ENCODE measurements at regions not wholly inside any gene's neighbourhood (a gene's known extent, or its start where the extent isn't known, plus 50 kb on each side); places are given as distances from the start of the nearest gene placed in this dataset.

DNA sequence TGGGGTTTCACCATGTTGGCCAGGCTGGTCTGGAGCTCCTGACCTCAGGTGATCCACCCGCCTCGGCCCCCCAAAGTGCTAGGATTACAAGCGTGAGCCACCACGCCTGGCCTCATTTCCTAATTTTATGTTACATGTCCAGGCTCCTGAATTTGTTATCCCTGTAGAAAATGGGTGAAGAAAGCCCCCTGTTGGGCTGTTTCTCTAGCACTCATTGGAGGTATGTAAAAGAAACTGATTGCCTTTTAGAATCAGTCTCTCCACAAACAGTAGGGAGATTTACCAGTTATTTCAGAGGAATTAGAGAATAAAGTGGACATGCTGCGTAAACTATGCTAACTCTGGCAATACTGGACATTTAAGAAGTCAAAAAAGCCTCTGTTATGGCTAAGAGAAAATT, 364.1 kb upstream of the TBL1XR1 start:
- ChIA-PET CTCF (interaction anchor here (1.1 kb wide), 1 partner anchor 8 kb away, joined by 3 read pairs; no protein-coding TSS in a partner anchor), POLR2A (no interaction called here)
- BruUV-seq (replicated peaks): no TSS peak
- H3K9me1 ChIP-seq (replicated peaks; ENCODE audit: control insufficient read depth, extremely low read depth, insufficient read depth, low read length): no peaks in the 10 kb centered on the region
- no peaks in the 10 kb centered on the region for H3K27me3 ChIP-seq (ENCODE audit: control insufficient read depth in 2 of 2, insufficient read depth in 2 of 2, low read length in 2 of 2)
- dilution Hi-C loops (cut with MboI; ENCODE audit: extremely low pct_ligation_motif_present, low sequenced_read_pairs) (no loop called here), intact Hi-C loops (cut with micrococcal nuclease) (no loop called here)
- no peaks in the 10 kb centered on the region for H4K20me1 ChIP-seq (replicated peaks; ENCODE audit: control insufficient read depth, extremely low read depth, insufficient read depth, low read length)
- H2AFZ ChIP-seq (ENCODE audit: low read depth, low read length): no peak overlapping the region
- no peaks in the 10 kb centered on the region for H3K36me3 ChIP-seq (ENCODE audit: control insufficient read depth in 2 of 2, extremely low read depth in 1 of 2, insufficient read depth in 2 of 2, low read length in 2 of 2)
- no peak overlapping the region for H3K27ac ChIP-seq (ENCODE audit: insufficient read depth, low read depth, low read length)
- FAIRE-seq (no peak), DNase-seq (ENCODE audit: low read depth, low spot score) (no peak)
- no peak overlapping the region for H3K9ac ChIP-seq (replicated peaks; ENCODE audit: extremely low read depth, insufficient read depth, low read length)
- H3K4me1 ChIP-seq (ENCODE audit: control insufficient read depth, extremely low read depth, insufficient read depth, low read length): no peaks in the 10 kb centered on the region
- H3K9me3 ChIP-seq (replicated peaks; ENCODE audit: control insufficient read depth, insufficient read depth, low read length): no peaks in the 10 kb centered on the region
- TF ChIP-seq POLR2A (IDR thresholded peaks at IDR 0.05; ENCODE audit: low read depth, low read length): no peak
- no peak for TF ChIP-seq MYC (IDR thresholded peaks at IDR 0.05; ENCODE audit: low read depth, low read length)
- H3K79me2 ChIP-seq (ENCODE audit: control insufficient read depth, insufficient read depth, low read length): no peaks in the 10 kb centered on the region
- no peak overlapping the region for H3K4me3 ChIP-seq (replicated peaks in 1 of 3; ENCODE audit: insufficient read depth in 1 of 3, low read depth in 1 of 3, low read length in 3 of 3)
- no peak overlapping the region for H3K4me2 ChIP-seq (ENCODE audit: insufficient read depth, low read length)

GRCh38 chr3:177561769-177562392, 364.6 kb upstream of the TBL1XR1 start:
- H3K4me1 ChIP-seq (ENCODE audit: control insufficient read depth, extremely low read depth, insufficient read depth, low read length): no peaks in the 10 kb centered on the region
- no peak overlapping the region for H2AFZ ChIP-seq (ENCODE audit: low read depth, low read length)
- no peak overlapping the region for H3K4me2 ChIP-seq (ENCODE audit: insufficient read depth, low read length)
- dilution Hi-C loops (cut with MboI; ENCODE audit: extremely low pct_ligation_motif_present, low sequenced_read_pairs) (no loop called here), intact Hi-C loops (cut with micrococcal nuclease) (no loop called here)
- H3K27me3 ChIP-seq (ENCODE audit: control insufficient read depth in 2 of 2, insufficient read depth in 2 of 2, low read length in 2 of 2): no peaks in the 10 kb centered on the region
- no peaks in the 10 kb centered on the region for H3K9me1 ChIP-seq (replicated peaks; ENCODE audit: control insufficient read depth, extremely low read depth, insufficient read depth, low read length)
- no peak for TF ChIP-seq POLR2A (IDR thresholded peaks at IDR 0.05; ENCODE audit: low read depth, low read length)
- no peak for TF ChIP-seq EZH2 (IDR thresholded peaks at IDR 0.05; ENCODE audit: borderline replicate concordance, low read depth, low read length, severe bottlenecking)
- H3K36me3 ChIP-seq (ENCODE audit: control insufficient read depth in 2 of 2, extremely low read depth in 1 of 2, insufficient read depth in 2 of 2, low read length in 2 of 2): no peaks in the 10 kb centered on the region
- CTCF ChIA-PET: interaction anchor here (1.1 kb wide), 1 partner anchor 8 kb away, joined by 3 read pairs; no protein-coding TSS in a partner anchor
- no peak overlapping the region for H3K27ac ChIP-seq (ENCODE audit: insufficient read depth, low read depth, low read length)
- H3K4me3 ChIP-seq (replicated peaks in 1 of 3; ENCODE audit: insufficient read depth in 1 of 3, low read depth in 1 of 3, low read length in 3 of 3): no peak overlapping the region
- no peak overlapping the region for H3K9ac ChIP-seq (replicated peaks; ENCODE audit: extremely low read depth, insufficient read depth, low read length)
- DNase-seq (ENCODE audit: low read depth, low spot score) (no peak), FAIRE-seq (no peak)
- H3K79me2 ChIP-seq (ENCODE audit: control insufficient read depth, insufficient read depth, low read length): no peaks in the 10 kb centered on the region
- no peaks in the 10 kb centered on the region for H4K20me1 ChIP-seq (replicated peaks; ENCODE audit: control insufficient read depth, extremely low read depth, insufficient read depth, low read length)
- H3K9me3 ChIP-seq (replicated peaks; ENCODE audit: control insufficient read depth, insufficient read depth, low read length): no peaks in the 10 kb centered on the region
- POLR2A ChIA-PET: no interaction called here
- BruUV-seq (replicated peaks): no TSS peak
